K562 (cell line): ENCODE measurements at regions not wholly inside any gene's neighbourhood (a gene's known extent, or its start where the extent isn't known, plus 50 kb on each side); places are given as distances from the start of the nearest gene placed in this dataset.

Source experiments
- CHD1 ChIP-seq: fragments of 200-600 bp; sonication (generic); IDR thresholded peaks from one replicate; pipeline ENCODE4 v1.6.1; 2012; ENCODE audit warnings: mild to moderate bottlenecking, moderate library complexity, low read length, inconsistent platforms
- EHMT2 ChIP-seq: fragments of 450-650 bp; IDR thresholded peaks from 2 replicates; pipeline ENCODE4 v1.6.1; 2018; ENCODE audit warnings: antibody characterized with exemption
- ELF4 ChIP-seq: fragments of 450-650 bp; formaldehyde crosslinking; IDR thresholded peaks from 2 replicates; pipeline ENCODE4 v1.4.0; 2022; ENCODE audit warnings: missing genetic modification characterization
- ESRRA ChIP-seq: fragments of 450-650 bp; IDR thresholded peaks from 2 replicates; pipeline ENCODE4 v1.6.1; 2014; ENCODE audit warnings: low read depth, mild to moderate bottlenecking, moderate library complexity, borderline replicate concordance
- EZH2 ChIP-seq: IDR thresholded peaks from 2 replicates; pipeline ENCODE4 v1.6.1; 2012; ENCODE audit warnings: low read depth, mild to moderate bottlenecking, inconsistent platforms, low read length, borderline replicate concordance
- NFIC ChIP-seq: fragments of 450-650 bp; IDR thresholded peaks from 2 replicates; pipeline ENCODE4 v1.6.1; 2017; ENCODE audit warnings: mild to moderate bottlenecking, inconsistent platforms
- POLR2A ChIP-seq: fragments of 450-650 bp; conservative IDR thresholded peaks from 2 replicates; pipeline ENCODE4 v1.6.1; 2016
- RAD21 ChIP-seq, 2 experiments: fragments of 250-450 bp in 1 of 2; fragments of 450-650 bp in 1 of 2; sonication (Bioruptor Pico) in 1 of 2; formaldehyde crosslinking in 1 of 2; IDR thresholded peaks in 1 of 2; conservative IDR thresholded peaks in 1 of 2; 2 replicates each; pipeline versions ENCODE4 v1.4.0 to v1.8.0; 2020 to 2022; ENCODE audit warnings: mild to moderate bottlenecking in 2 of 2, moderate library complexity in 1 of 2
- SMAD4 ChIP-seq: fragments of 250-450 bp; sonication (Bioruptor Pico); conservative IDR thresholded peaks from 2 replicates; pipeline ENCODE4 v1.8.0; 2021; ENCODE audit warnings: inconsistent platforms, mild to moderate bottlenecking, moderate library complexity
- SP2 ChIP-seq: IDR thresholded peaks from 2 replicates; pipeline ENCODE4 v1.6.1; 2011; ENCODE audit warnings: mild to moderate bottlenecking, low read depth, low read length, moderate library complexity; ENCODE audit not compliant: poor library complexity, severe bottlenecking; ENCODE audit errors: extremely low read depth
- ZZZ3 ChIP-seq: fragments of 450-650 bp; IDR thresholded peaks from 2 replicates; pipeline ENCODE4 v1.6.1; 2016; ENCODE audit warnings: antibody characterized with exemption, mild to moderate bottlenecking, moderate library complexity
- TF ChIP-seq, protein P1 (sequence below): sonication (generic); formaldehyde crosslinking; IDR thresholded peaks from 2 replicates; pipeline ENCODE4 v1.8.0; 2022; ENCODE audit warnings: missing genetic modification reagents, mild to moderate bottlenecking, borderline replicate concordance

DNA sequence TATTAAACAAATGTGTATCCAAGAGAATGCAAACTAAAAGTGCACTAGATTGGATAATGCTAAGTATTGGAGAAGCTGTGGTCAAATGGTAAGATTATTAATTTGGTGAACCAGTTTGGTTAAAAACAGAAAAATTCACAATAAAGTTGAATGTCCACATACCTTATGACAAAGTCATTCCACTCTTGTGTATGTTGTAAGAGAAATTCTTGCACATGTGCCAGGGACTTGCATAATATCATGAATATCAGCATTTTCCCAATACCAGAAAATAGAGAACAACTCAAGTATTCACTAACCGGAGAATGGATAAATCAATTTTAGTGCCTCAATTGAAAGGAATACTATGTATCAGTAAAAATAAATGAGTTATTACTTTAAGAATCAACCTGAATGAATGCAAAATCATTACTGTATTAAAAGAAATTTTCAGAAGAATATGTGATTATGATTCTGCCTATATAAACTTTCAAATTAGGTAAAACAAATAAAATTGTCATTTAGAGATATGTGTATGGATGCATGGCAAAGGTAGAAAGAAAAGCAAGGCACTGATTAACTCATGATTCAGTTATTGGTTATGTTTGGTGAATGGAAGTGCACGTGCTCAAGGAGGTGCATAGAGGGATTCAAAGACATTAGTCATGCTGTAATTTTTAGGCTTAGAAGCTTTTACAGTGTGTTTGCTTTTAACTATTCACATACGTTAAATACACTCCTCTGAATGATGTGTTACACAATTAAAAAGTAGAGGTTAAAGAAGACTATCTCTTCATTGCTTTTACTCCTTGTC is 217.4 kb upstream of the KCNK2 start:
- TF ChIP-seq RAD21 (CRISPR knock-in tag; conservative IDR thresholded peaks at IDR 0.05 in 1 of 2, IDR thresholded peaks at IDR 0.05 in 1 of 2) (no peak), ZZZ3 (no peak), ESRRA (no peak), EZH2 (no peak), SP2 (no peak), SMAD4 (no peak), POLR2A (no peak), ELF4 (CRISPR knock-in tag) (no peak), NFIC (no peak), CHD1 (no peak), EHMT2 (no peak)
- TF ChIP-seq, protein P1, sequence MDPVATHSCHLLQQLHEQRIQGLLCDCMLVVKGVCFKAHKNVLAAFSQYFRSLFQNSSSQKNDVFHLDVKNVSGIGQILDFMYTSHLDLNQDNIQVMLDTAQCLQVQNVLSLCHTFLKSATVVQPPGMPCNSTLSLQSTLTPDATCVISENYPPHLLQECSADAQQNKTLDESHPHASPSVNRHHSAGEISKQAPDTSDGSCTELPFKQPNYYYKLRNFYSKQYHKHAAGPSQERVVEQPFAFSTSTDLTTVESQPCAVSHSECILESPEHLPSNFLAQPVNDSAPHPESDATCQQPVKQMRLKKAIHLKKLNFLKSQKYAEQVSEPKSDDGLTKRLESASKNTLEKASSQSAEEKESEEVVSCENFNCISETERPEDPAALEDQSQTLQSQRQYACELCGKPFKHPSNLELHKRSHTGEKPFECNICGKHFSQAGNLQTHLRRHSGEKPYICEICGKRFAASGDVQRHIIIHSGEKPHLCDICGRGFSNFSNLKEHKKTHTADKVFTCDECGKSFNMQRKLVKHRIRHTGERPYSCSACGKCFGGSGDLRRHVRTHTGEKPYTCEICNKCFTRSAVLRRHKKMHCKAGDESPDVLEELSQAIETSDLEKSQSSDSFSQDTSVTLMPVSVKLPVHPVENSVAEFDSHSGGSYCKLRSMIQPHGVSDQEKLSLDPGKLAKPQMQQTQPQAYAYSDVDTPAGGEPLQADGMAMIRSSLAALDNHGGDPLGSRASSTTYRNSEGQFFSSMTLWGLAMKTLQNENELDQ (CRISPR knock-in tag), result no peak
